Skeletal muscle tissue (tissue), 3 donors: ENCODE measurements at regions not wholly inside any gene's neighbourhood (a gene's known extent, or its start where the extent isn't known, plus 50 kb on each side); places are given as distances from the start of the nearest gene placed in this dataset.
"Not testable (repeated sequence)": the region's sequence is repeated elsewhere in the genome, so short reads cannot be mapped to it uniquely, and the experiment has no call there.

ENCODE experiments used
- H3K27ac ChIP-seq: one replicate; pipeline ENCODE4 v1.7.0; 2013; ENCODE audit warnings: mild to moderate bottlenecking, low read depth, low read length, inconsistent platforms
- H3K27me3 ChIP-seq, 3 donors: one replicate each; pipeline ENCODE4 v1.7.0; 2013; ENCODE audit warnings: low read length in 3 of 3; ENCODE audit not compliant: control insufficient read depth in 3 of 3, insufficient read depth in 3 of 3
- H3K36me3 ChIP-seq, 3 donors: one replicate each; pipeline ENCODE4 v1.7.0; 2013; ENCODE audit warnings: low read length in 3 of 3; ENCODE audit not compliant: control insufficient read depth in 3 of 3, insufficient read depth in 3 of 3
- H3K4me1 ChIP-seq, 3 donors: one replicate each; pipeline ENCODE4 v1.7.0; 2013; ENCODE audit warnings: low read length in 3 of 3, mild to moderate bottlenecking in 3 of 3; ENCODE audit not compliant: control insufficient read depth in 3 of 3, insufficient read depth in 3 of 3
- H3K4me3 ChIP-seq, 3 donors: one replicate each; pipeline ENCODE4 v1.7.0; 2013; ENCODE audit warnings: low read length in 3 of 3
- H3K9ac ChIP-seq, 3 donors: one replicate each; pipeline ENCODE4 v1.7.0; 2013; ENCODE audit warnings: low read length in 3 of 3, mild to moderate bottlenecking in 3 of 3, moderate library complexity in 2 of 3, low read depth in 1 of 3
- H3K9me3 ChIP-seq, 3 donors: one replicate each; pipeline ENCODE4 v1.7.0; 2013; ENCODE audit warnings: low read length in 3 of 3; ENCODE audit not compliant: control insufficient read depth in 3 of 3
- donor health status: Osteomylitis.

- H3K4me3 ChIP-seq = no peak overlapping the region
- H3K4me1 ChIP-seq = no peaks in the 10 kb centered on the region
- no peaks in the 10 kb centered on the region for H3K9me3 ChIP-seq
- H3K9ac ChIP-seq = no peak overlapping the region
- H3K36me3 ChIP-seq = no peaks in the 10 kb centered on the region
- H3K27ac ChIP-seq = no peak overlapping the region
- no peaks in the 10 kb centered on the region for H3K27me3 ChIP-seq
These were observed 406.2 kb upstream of the FTMT start for GRCh38 chr5:121445511-121445910.

- H3K27me3 ChIP-seq = no peaks in the 10 kb centered on the region
- H3K9ac ChIP-seq = no peak overlapping the region
- no peak overlapping the region for H3K4me3 ChIP-seq
- no peaks in the 10 kb centered on the region for H3K36me3 ChIP-seq
- H3K9me3 ChIP-seq = no peaks in the 10 kb centered on the region
- H3K4me1 ChIP-seq = no peaks in the 10 kb centered on the region
- no peak overlapping the region for H3K27ac ChIP-seq
These were observed 389.2 kb upstream of the FTMT start for GRCh38 chr5:121462441-121462840.

GRCh38 chr5:121471222-121471621, 380.5 kb upstream of the FTMT start:
- H3K9ac ChIP-seq, H3K36me3 ChIP-seq, H3K9me3 ChIP-seq, H3K27me3 ChIP-seq, H3K4me3 ChIP-seq, H3K4me1 ChIP-seq, H3K27ac ChIP-seq: not testable (repeated sequence)

- Histone ChIP-seq H3K4me3 (no peak overlapping the region), H3K9ac (no peak overlapping the region), H3K27ac (no peak overlapping the region), H3K4me1 (no peaks in the 10 kb centered on the region), H3K9me3 (no peaks in the 10 kb centered on the region), H3K36me3 (no peaks in the 10 kb centered on the region), H3K27me3 (no peaks in the 10 kb centered on the region)
These were observed 373.0 kb upstream of the FTMT start for GRCh38 chr5:121478636-121479035.

- Histone ChIP-seq H3K4me3 (no peak overlapping the region), H3K27ac (no peak overlapping the region), H3K36me3 (no peaks in the 10 kb centered on the region)
These were observed 372.3 kb upstream of the FTMT start for GRCh38 chr5:121479337-121479736.

GRCh38 chr5:121485281-121485680, 366.4 kb upstream of the FTMT start:
- H3K9ac ChIP-seq = peak overlapping the region in 1 of 3 donors; percentile 28

More at GRCh38 chr5:121479337-121479736, 372.3 kb upstream of the FTMT start:
- H3K9me3 ChIP-seq = no peaks in the 10 kb centered on the region
- no peaks in the 10 kb centered on the region for H3K27me3 ChIP-seq
- H3K9ac ChIP-seq = no peak overlapping the region
- H3K4me1 ChIP-seq = no peaks in the 10 kb centered on the region

GRCh38 chr5:121485999-121486398, 365.7 kb upstream of the FTMT start:
- not testable (repeated sequence) for H3K27ac ChIP-seq, H3K4me1 ChIP-seq, H3K4me3 ChIP-seq, H3K27me3 ChIP-seq, H3K9me3 ChIP-seq, H3K36me3 ChIP-seq, H3K9ac ChIP-seq

More at GRCh38 chr5:121485281-121485680, 366.4 kb upstream of the FTMT start:
- no peaks in the 10 kb centered on the region for H3K4me1 ChIP-seq
- H3K9me3 ChIP-seq = no peaks in the 10 kb centered on the region
- H3K36me3 ChIP-seq = no peaks in the 10 kb centered on the region
- no peak overlapping the region for H3K4me3 ChIP-seq
- H3K27me3 ChIP-seq = no peaks in the 10 kb centered on the region
- no peak overlapping the region for H3K27ac ChIP-seq

- no peak overlapping the region for H3K27ac ChIP-seq
- H3K4me1 ChIP-seq = no peaks in the 10 kb centered on the region
- H3K36me3 ChIP-seq = no peaks in the 10 kb centered on the region
- H3K9me3 ChIP-seq = no peaks in the 10 kb centered on the region
- H3K4me3 ChIP-seq = no peak overlapping the region
- no peak overlapping the region for H3K9ac ChIP-seq
- no peaks in the 10 kb centered on the region for H3K27me3 ChIP-seq
These were observed 361.7 kb upstream of the FTMT start for GRCh38 chr5:121489972-121490371.

GRCh38 chr5:121497176-121497575, 354.5 kb upstream of the FTMT start:
- Histone ChIP-seq H3K27me3 (no peaks in the 10 kb centered on the region), H3K4me3 (no peak overlapping the region), H3K9me3 (no peaks in the 10 kb centered on the region), H3K9ac (no peak overlapping the region), H3K36me3 (no peaks in the 10 kb centered on the region), H3K4me1 (no peaks in the 10 kb centered on the region), H3K27ac (no peak overlapping the region)

GRCh38 chr5:121500310-121500709, 351.4 kb upstream of the FTMT start:
- H3K9ac ChIP-seq = no peak overlapping the region
- H3K9me3 ChIP-seq = no peaks in the 10 kb centered on the region
- H3K4me3 ChIP-seq = no peak overlapping the region
- no peaks in the 10 kb centered on the region for H3K36me3 ChIP-seq
- H3K27ac ChIP-seq = no peak overlapping the region
- no peaks in the 10 kb centered on the region for H3K27me3 ChIP-seq
- no peaks in the 10 kb centered on the region for H3K4me1 ChIP-seq
